DMS114 treated with DMSO at 0.1 percent for 48 hours (cell line): ENCODE measurements at regions not wholly inside any gene's neighbourhood (a gene's known extent, or its start where the extent isn't known, plus 50 kb on each side); places are given as distances from the start of the nearest gene placed in this dataset.

Experiments used
- DNase-seq: peaks from one replicate; lab custom pipeline; 2025; ENCODE audit not compliant: unreplicated experiment; lab: John Stamatoyannopoulos, UW

DNA sequence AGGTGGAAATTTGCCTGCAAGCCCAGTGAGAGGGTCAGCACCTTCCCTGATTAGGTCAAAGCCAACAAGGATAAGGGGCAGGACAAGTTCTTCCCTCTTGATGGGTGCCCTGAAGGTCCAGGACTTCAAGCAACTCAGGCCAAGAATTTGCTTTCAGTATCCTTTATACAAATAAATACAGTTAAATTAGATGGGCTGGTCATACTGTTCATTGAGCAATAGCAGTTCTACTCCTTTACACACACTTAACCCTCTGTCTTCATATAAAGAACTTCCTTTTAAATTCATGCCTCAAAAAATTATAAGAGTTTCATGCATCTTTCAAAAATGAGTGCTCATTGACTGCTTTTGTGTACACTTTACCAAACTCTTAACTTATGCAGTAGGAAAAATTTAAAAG lies 392.0 kb downstream of the SPRY1 start:
- no peak for DNase-seq

DNA sequence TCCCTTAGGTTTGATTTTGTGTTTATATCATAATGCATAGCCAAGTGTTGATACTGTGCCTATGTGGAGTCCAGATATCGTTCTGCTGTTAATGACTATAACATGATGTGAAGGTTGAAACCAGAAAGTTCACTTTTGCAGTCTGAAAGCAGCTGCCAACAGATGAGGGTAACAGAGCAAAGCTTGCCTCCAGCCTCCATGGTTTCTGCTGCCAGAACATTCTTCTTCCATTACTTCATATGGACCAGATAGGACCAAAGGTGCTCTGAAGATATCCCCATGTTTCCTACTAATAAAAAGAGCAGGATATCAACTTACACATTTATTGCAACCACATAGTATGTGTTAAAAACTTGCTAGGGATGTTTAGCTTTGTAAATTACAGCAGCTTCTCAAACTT lies 394.1 kb downstream of the SPRY1 start:
- no peak for DNase-seq

DNA sequence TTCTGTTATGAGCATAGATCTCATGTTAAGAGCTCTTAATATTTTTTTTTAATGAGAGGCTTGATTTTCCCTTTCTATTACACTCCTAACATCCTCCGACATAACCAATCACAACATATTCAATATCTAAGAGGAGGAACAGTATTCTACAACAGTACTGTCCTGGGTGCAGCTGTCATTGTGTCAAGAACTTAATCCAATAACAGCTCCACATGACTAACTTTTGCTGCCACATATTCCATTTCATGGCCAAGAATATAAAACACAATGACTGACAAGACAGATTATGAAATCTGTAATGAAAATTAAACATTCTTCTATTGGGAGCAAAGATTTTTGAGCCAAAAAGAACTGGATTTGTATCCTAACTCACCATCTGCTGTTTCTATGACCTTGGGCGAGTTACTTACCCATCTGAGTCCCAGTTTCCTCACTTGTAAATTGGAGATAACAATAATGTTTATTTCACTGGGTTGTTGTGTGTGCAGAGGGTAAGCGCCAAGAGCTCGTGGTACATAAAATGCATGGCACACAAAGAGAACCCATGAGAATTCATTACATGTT lies 405.6 kb downstream of the SPRY1 start:
- DNase-seq: no peak

DNA sequence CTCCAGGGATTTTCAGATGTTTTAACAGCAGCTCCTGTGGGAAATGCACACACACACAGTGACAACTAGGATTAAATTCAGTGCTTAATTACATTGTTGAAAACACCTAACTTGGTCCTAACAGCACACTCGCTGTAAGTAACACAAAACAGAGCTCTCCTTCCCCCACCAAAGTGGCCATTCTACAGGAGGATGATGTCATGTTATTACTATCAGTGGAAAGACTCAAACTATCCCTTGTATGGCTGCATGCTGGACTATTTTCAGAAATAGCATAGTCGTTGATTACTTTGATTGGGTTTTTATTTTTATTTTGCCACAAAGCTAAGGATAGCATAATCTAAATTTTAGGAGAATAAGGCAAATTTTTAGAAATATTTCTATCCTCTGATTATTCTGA lies 406.3 kb downstream of the SPRY1 start:
- DNase-seq: no peak

DNA sequence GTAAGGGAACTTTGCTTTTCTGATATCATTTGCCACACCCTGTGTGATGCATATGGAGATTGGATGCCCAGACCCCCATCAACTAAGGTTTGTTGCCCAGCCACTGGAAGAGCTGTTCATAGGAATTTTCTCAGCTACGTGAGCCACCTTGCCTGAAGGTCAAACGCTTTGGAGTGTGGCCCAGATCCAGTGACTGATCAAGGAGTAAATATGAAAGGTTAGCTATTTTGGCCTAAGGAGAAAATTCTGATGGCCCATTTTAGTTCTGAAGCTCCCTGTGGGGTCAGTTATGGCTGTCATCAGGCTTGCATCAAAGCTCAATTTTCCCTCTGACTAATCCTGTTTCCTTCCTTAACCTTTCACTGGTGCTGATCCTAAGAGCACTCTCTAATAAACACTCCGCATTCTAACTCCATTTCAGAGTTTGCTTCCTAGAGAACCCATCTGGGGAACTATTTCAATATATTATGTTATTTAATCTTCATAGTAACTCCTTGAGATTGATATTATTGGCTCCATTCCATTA lies 407.7 kb downstream of the SPRY1 start:
- no peak for DNase-seq

DNA sequence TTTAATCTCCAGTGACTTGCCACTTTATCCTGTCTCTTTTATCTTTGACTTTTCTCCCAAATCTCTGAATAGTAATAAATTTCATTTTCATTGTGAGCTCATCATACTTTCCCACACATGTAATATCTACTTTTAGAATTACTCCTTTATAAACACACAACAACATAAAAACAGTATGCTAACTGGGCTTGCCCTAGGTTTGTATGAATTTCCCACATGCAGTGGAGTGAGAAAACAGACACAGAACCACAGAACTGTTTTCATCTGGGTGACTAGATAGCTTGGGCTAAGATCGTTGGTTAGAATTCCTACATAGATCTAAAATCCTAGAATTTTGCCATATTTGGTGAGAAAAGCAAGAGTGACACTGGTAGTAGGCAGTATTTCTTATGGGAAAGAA lies 409.5 kb downstream of the SPRY1 start:
- DNase-seq: no peak

DNA sequence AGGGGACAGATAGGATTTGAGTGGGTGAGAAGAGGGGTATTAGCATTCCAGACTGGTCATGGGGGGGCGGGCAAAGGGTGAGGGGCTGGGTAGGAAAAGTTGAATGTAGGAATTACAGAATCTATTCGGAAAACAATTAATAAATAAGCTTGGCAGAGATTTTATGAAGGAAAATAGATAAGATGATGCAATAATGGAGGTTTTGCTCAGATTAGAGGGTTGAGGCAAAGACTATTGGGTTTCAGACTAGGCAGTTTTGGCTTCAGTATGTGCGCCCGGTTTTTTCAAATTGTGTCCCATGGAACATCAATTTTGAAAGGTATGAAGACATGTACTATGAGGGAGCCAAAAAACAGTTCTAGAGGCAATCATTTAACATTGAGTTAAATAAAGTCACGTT lies 410.6 kb downstream of the SPRY1 start:
- DNase-seq: no peak

DNA sequence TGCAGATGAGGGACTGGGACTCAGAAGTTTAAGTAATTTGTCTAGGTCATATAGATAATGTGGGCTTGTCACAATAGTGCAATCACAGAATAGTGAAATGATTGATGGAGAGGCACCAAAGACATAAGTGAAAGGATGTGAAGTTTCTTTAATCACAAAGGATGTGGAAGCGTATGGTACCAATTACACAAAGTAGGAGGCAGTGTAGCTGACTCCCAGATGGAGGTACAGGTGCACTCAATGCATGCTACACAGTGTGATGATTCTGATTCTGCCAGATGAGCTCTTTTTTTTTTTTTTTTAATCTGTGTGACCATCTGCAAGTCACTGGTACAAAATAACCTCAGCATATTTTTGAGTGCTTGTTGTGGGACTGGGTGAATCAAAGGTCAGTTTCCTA lies 411.3 kb downstream of the SPRY1 start:
- no peak for DNase-seq

DNA sequence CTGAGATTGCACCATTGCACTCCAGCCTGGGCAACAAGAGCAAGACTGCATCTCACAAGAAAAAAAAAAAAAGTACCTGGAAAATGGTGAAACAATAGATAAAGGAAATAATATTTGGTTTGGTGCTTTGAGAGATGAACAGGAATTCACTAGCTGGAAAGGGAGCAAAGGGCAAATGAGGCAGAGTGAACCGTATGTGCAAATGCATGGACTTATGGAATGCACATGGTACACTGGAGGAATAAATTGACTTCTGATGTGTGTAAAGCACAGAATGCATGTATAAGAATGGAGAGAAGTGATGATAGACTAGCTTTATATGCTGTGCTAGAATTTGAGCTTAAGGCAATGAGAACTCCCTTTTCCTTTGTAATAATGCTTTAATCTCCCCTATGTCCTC lies 413.3 kb downstream of the SPRY1 start:
- DNase-seq: no peak

DNA sequence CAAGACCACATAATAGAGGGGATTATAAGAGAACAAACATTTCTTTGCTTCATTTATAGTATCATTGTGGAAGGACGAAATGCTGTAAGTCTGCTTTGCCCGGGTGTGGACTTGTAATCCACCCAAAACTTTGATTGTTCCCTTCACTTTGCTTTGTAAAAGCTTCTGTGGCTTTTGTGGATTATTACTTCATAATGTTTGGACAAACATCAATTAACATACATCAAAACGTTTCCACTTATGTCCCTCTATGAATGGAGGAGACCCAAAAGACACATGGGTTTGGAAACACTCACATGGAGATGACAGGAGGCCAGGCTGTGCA lies 415.4 kb downstream of the SPRY1 start:
- DNase-seq: no peak

DNA sequence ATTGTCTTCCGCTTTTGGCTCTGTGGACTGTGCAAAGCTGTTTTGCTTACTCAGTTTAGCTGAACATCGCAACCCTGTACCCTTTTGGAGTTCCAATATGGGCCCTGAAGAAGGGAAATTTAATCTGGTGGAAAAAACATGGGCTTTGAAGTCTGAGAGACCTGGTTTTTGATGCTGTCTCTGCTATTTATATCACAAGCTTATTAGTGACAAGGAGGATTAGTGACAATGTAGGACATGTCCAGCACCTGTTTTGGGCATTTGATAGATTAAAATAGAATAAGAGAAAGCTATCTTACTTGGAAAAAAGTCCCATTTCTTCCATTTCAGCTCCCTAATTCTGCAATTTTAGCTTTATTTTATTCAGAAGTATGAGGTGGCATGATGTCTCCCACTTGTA lies 417.3 kb downstream of the SPRY1 start:
- DNase-seq: no peak

DNA sequence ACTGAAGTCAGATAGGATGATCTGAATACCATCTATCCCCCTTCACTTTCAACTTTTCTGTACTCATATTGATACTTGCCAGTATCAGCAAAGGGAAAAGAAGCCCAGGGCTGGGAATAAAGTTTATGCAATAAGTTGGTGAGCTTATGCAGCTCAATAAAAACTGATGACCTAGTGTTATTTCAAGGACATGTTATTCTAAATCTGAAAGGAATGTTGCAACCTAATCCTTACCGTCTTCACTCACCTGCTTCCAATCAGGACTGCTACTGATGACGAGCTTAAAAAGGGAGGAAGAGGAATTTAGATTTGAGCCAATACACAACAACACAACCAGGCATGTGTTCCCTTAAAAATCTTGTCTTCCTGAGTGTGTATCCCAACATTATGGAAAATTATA lies 419.9 kb downstream of the SPRY1 start:
- no peak for DNase-seq

DNA sequence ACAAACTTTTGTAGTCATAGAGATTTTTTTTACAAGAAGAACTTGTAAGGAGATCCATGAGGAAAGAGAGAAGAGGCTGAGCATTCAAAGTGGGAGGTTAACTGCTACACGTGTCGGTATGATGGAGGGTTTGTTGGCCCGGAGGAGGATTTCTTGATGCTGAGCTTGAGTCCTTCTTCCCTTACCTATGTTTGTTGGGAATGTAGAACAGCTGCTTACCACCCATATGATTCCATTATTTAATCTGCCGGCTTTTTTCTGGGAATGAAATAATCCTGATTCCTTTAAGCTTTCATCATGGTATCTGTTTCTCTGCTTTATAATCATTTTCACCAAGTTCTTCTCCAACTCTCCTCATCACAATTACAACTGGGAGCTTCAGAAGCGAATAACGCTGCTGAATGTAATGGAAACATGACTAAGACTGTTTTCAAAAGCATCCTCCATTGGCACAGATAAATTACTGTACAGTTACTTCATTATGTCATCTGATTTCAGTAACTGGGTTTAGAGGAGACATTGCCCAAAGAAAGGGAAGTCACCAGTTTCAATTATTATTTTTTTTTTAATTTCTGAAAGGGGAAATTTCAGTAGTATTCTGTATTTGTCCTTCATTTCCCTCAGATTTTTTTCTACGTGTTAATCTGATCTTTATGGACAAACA lies 420.6 kb downstream of the SPRY1 start:
- DNase-seq: no peak

DNA sequence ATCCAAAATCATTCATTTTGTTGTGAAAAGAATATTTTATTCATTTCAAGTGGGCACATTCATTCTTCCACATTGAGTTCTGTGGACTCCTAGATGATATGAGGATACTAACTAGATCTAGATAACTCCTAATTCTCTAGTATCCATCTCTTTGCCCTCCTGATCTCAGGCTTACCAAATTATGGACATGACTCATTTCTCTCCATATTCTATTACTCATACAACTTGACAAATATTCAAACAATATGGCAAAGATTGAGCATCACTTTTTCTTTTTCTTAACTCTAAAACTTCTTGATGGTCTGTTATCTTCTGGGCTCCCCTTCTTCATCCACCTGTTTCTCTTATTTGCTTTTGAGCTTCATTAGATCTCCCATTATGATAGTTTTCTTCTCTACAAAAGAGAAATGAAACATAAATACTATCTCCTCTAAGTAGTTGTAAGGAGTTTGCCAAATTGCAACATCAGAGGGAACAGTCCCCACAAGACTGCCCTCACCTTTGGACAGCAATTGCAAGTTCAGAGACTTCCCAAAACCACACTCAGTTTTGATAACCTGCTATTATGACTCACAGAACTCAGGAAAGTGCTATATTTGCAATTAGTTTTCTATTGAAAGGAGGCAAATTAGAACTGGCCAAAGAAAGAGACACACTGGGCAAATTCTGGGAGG lies 422.9 kb downstream of the SPRY1 start:
- no peak for DNase-seq

DNA sequence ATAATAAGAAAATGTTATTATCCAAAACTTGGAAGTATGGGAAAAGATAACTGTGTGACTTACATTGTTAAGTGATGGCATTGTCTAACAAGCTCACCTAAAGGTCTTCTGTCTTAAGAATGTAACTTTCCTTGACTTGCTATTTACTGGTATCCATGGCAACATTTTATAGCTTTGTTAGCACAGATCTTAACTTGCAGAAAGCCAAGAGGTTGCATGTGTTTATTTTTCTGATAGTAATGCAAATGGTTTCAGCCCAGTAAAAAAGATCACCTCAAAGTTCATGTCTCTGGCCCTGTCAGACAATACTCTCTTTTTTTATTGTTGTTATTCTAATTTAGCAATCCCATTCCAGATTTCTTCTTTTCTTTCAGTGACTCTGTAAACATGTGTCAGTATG lies 425.3 kb downstream of the SPRY1 start:
- DNase-seq: no peak

DNA sequence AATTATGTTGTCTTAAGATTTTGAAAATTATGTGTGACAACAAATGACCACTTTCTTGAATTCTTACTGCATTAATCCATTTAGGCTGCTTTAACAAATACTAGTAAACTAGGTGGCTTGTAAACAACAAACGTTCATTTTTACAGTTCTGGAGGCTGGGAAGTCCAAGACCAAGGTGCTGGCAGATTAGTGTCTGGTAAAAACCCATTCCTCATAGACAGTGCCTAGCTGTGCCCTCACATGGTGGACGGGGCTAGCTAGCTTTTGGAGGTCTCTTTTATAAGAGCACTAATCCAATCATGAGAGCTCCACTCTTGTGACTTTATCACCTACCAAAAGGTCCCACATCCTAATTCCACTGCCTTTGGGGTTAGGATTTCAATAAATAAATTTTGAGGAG lies 425.8 kb downstream of the SPRY1 start:
- DNase-seq: no peak

DNA sequence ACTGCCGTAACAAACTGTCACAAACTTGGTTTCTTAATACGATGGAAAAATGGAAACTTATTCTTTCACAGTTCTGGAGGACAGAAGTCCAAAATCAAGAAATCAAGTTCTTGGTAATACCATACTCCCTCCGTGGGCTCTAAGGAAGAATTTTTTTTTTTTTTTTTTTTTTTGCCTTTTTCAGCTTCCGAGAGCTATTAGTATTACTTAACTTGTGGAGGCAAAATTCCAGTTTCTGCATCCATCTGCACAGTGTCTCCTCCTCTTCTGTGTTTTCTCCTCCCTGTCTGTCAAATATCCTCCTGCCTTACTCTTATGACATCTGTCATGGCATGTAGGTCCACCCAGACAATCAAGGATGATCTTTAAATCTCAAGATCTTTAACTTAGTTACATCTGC lies 426.6 kb downstream of the SPRY1 start:
- DNase-seq: no peak

DNA sequence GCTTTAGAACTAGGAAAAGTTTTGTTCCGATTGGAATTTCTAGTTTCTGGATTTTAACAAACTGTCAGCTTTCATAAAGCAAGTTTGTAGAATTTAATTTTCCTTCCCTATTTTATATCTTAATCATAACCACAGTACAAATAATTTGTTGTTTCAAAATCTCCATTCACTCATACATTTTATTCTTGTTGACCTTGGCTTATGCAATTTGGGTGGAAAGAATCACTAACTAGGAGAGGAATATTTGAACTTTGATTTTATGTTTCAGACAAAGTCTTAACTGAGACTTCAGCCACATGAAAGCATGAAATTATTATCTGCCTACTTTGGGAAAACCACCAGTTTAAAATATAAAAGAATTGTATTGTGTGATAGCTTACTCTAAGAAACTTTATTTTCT lies 427.9 kb downstream of the SPRY1 start:
- no peak for DNase-seq

DNA sequence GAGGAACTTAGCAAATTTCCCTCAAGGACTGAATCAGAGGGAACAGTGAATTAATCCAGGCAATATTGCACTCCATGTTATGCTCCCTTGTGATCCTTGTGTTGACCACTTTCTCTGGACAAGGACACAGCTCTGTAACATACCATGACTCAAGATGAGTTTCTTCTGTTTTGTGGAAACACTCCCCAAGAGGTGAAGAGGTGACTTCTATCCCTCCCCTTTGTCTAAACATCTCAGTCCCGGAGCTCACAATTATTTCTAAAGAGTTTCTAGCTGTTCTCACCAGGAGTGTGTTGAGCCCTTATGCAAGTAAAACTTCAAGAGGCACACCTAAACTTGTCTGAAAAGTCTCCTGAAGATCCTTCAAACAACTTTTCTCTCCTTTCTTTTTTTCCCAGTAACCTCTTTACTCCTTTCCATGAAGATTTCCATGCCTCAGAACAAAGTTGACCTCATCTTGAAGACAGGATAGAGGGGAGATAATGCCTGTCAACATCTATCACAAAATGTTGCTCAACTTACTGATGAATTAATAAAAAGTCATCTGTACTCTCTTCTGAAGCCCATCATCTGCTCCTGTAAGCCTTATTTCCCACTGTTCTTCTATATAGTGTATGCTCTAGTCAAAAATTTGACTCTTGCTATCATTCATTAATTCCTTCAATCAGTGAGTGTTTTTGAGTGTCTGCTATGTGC lies 429.1 kb downstream of the SPRY1 start:
- no peak for DNase-seq

DNA sequence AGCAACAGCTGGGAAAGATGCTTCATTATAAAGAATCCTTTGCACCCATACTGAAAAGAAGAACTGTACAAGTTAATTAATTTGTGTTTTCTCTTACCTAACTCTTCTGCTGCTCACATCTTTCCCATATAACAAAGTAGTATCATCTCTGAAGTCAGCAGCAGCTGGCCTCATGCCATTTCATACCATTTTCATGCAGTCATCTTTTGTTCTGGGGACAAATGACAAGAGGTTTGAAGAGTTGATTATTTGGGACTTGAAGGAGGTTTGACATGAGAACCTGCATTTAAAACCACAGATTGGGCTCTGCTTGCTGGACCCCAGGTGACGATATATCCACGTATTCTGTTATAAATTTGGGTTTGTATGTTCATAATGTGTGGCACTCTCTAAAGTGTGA lies 430.3 kb downstream of the SPRY1 start:
- DNase-seq: no peak

DNA sequence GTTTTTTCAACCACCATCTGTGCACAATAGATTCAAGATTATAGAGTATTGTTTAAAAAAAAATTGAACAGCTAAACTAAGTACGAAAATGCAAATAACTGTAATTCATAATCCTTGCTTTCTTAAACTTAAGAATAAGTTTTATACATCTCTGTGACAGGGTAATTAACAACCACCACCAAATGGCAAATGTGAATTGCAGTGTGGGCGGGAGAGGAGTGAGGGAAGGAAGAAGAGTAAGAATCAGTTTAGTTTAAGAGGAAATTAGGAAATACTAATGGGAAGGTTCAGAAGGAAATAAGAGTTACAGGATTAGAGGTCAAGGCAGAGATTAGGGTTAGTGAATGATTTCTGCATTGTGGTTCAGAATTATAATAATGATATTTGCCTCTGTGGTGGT lies 430.9 kb downstream of the SPRY1 start:
- no peak for DNase-seq

DNA sequence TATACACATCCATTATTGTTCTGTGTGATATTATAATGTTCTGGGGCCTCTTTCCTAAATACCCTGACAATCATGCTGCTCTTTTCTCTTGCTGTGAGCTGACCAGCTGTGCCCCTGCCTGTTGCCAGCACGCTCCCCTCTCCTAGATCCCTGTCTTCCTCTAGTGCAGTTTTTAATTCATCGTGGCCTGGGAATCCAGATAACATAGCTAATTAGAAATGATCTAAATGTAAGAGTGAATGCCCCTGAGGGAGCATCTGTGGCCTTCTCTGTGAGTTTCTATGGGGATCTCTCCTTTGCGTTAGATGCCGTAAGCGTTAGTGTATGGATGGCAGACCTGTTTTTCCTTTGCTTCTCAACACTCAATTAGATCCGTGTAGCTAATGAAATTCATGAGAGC lies 434.3 kb downstream of the SPRY1 start:
- DNase-seq: no peak
